ENCODE measurements at regions not wholly inside any gene's neighbourhood (a gene's known extent, or its start where the extent isn't known, plus 50 kb on each side); places are given as distances from the start of the nearest gene placed in this dataset.

DNA sequence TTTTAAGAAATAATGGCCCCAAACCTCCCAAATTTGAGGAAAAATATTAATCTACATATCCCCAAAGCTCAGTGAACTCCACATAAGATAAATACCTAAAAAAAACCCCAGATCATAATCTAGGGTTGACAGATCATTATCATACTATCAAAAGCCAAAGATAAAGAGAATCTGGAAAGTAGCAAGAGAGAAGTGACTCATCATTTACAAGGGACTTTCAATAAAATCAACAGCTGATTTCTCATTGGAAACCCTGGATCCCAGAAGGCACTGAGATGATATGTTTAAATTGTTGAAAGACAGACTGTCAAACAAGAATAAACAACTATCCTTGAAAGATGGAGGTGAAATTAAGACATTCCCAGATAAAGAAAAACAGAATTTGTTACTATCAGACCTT lies 199.3 kb downstream of the KCNRG start:
- H3K4me1 ChIP-seq: peaks cover 0 to 3% (median 0%) of the 10 kb centered on the region in 12 donors
- TF ChIP-seq, protein P1, sequence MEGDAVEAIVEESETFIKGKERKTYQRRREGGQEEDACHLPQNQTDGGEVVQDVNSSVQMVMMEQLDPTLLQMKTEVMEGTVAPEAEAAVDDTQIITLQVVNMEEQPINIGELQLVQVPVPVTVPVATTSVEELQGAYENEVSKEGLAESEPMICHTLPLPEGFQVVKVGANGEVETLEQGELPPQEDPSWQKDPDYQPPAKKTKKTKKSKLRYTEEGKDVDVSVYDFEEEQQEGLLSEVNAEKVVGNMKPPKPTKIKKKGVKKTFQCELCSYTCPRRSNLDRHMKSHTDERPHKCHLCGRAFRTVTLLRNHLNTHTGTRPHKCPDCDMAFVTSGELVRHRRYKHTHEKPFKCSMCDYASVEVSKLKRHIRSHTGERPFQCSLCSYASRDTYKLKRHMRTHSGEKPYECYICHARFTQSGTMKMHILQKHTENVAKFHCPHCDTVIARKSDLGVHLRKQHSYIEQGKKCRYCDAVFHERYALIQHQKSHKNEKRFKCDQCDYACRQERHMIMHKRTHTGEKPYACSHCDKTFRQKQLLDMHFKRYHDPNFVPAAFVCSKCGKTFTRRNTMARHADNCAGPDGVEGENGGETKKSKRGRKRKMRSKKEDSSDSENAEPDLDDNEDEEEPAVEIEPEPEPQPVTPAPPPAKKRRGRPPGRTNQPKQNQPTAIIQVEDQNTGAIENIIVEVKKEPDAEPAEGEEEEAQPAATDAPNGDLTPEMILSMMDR (IDR thresholded peaks at IDR 0.05): no peak
- no peak for TF ChIP-seq POLR2A (IDR thresholded peaks at IDR 0.05)
- DNase-seq (no peak), ATAC-seq (no peak)
- H3K36me3 ChIP-seq: no peaks in the 10 kb centered on the region
- H3K27ac ChIP-seq: no peak overlapping the region
- H3K27me3 ChIP-seq: no peaks in the 10 kb centered on the region
- intact Hi-C loops (cut with DNase I): no loop called here
- no peak overlapping the region for H3K4me3 ChIP-seq
- H3K9me3 ChIP-seq: peaks cover 0 to 35% (median 11%) of the 10 kb centered on the region in 12 donors

DNA sequence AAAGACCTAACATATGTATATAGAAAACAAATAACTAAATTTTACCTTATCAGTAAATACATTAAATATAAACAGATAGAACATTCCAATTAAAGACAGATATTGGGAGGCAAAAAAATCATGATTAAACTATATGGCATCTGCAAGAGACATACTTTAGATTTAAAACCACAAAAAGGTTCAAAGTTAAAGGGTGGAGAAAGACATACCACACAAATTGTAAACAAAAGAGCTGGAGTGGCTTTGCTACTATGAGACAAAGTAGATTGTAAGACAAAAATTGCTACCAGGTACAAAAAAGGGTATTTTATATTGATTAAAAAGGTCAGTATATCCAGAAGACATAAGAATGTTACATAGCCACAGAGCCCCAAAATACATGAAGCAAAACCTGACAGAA lies 200.2 kb downstream of the KCNRG start:
- peaks cover 0 to under 1% (median 0%) of the 10 kb centered on the region in 12 donors for H3K4me1 ChIP-seq
- no peaks in the 10 kb centered on the region for H3K36me3 ChIP-seq
- H3K9me3 ChIP-seq: peaks cover 0 to 39% (median 11%) of the 10 kb centered on the region in 12 donors
- TF ChIP-seq POLR2A (IDR thresholded peaks at IDR 0.05): no peak
- TF ChIP-seq, protein P1 (IDR thresholded peaks at IDR 0.05): no peak
- no peaks in the 10 kb centered on the region for H3K27me3 ChIP-seq
- no peak overlapping the region for H3K4me3 ChIP-seq
- H3K27ac ChIP-seq: no peak overlapping the region
- DNase-seq (no peak), ATAC-seq (no peak)
- intact Hi-C loops (cut with DNase I): no loop called here

DNA sequence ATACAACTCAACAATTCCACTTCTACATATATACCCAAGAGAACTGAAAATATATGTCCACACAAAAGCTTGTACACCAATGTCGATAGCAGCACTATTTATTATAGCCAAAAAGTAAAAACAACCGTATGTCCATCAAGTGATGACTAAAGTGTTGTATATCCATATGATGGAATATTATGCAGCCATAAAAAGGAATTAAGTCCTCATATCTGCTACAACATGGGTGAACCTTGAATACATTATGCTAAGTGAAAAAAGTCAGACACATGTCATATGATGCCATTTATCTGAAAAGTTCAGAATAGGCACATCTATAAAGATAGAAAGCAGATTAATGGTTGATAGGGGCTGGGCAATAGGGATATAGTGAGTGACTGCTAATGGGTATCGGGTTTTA lies 204.5 kb downstream of the KCNRG start:
- WGBS, 4 donors: 94 to 98% (median 96%) methylated on average over 3 of the region's 3 CpGs
- no peaks in the 10 kb centered on the region for H3K27me3 ChIP-seq
- intact Hi-C loops (cut with DNase I): no loop called here
- H3K4me3 ChIP-seq: no peak overlapping the region
- no peak overlapping the region for H3K27ac ChIP-seq
- no peak for TF ChIP-seq POLR2A (IDR thresholded peaks at IDR 0.05)
- TF ChIP-seq, protein P1 (IDR thresholded peaks at IDR 0.05): no peak
- H3K4me1 ChIP-seq: peaks cover 0 to 35% (median 2%) of the 10 kb centered on the region in 12 donors
- ATAC-seq (no peak), DNase-seq (no peak)
- peaks cover 0 to 16% (median 0%) of the 10 kb centered on the region in 12 donors for H3K9me3 ChIP-seq
- no peaks in the 10 kb centered on the region for H3K36me3 ChIP-seq

DNA sequence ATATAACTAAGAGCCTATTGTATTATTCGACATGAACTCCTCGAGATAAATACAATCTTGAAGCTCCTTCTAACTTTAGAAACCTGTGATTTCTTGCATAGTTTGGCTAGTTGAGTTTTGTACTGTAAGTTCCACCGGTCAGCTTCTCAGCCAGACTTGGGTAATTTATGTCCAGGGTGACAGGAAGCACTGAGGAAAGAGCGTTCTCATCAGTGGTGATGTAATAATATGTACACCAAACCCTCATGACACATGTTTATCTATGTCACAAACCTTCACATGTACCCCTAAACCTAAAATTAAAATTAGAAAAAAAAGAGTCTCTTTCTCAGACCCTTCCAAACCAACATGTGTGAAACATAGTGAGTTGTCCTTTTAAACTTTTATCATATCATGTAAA lies 205.7 kb downstream of the KCNRG start:
- ATAC-seq (no peak), DNase-seq (no peak)
- H3K27ac ChIP-seq: no peak overlapping the region
- H3K4me3 ChIP-seq: no peak overlapping the region
- peaks cover 0 to 39% (median 5%) of the 10 kb centered on the region in 12 donors for H3K4me1 ChIP-seq
- no peaks in the 10 kb centered on the region for H3K27me3 ChIP-seq
- H3K9me3 ChIP-seq: peaks cover 0 to 15% (median 0%) of the 10 kb centered on the region in 12 donors
- no peaks in the 10 kb centered on the region for H3K36me3 ChIP-seq
- 65 to 70% (median 66%) methylated on average over 4 of the region's 4 CpGs for WGBS, 4 donors
- intact Hi-C loops (cut with DNase I): no loop called here
- TF ChIP-seq POLR2A (IDR thresholded peaks at IDR 0.05): no peak
- TF ChIP-seq, protein P1 (IDR thresholded peaks at IDR 0.05): no peak

All from heart left ventricle (tissue), 16 donors.